Astrocyte of the cerebellum (primary cell): ENCODE measurements at regions not wholly inside any gene's neighbourhood (a gene's known extent, or its start where the extent isn't known, plus 50 kb on each side); places are given as distances from the start of the nearest gene placed in this dataset.

Source experiments
- DNase-seq: peaks from one replicate; pipeline ENCODE4 v3.0.0-alpha.2; 2011; ENCODE audit warnings: low read depth
- H3K4me3 ChIP-seq: 2 replicates; pipeline ENCODE4 v1.5.1; 2011; ENCODE audit warnings: mild to moderate bottlenecking, low read depth, low read length, moderate library complexity
- in situ Hi-C: cut with HindIII; loops from 2 replicates; pipeline ENCODE4 v1.10.0; 2017; ENCODE audit warnings: low sequenced_read_pairs
- TF ChIP-seq, protein P1 (sequence below): IDR thresholded peaks from 2 replicates; pipeline ENCODE4 v1.5.1; 2012; ENCODE audit warnings: low read length, low read depth, moderate library complexity, mild to moderate bottlenecking; ENCODE audit errors: missing control alignments

DNA sequence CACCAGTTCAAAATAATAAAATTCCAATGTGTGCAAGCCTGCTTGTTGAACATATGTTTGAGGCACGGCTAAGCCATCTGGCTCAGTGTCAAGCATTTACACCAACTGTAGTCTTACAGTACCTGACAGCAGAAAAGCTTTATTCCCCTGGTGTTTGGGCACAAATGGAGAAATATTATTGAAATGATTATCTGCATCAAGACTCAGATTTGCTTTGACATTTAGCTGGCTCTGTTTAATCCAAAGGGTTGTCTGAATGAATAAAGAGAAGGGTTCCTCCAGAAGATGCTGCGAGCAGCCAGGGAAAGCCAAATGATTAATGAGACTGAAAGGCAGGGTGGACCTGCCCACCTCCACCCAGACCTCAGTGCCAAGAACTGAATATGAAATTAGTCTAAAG, 393.2 kb upstream of the GALNT5 start:
- DNase-seq, result peak; percentile 8
- TF ChIP-seq, protein P1, sequence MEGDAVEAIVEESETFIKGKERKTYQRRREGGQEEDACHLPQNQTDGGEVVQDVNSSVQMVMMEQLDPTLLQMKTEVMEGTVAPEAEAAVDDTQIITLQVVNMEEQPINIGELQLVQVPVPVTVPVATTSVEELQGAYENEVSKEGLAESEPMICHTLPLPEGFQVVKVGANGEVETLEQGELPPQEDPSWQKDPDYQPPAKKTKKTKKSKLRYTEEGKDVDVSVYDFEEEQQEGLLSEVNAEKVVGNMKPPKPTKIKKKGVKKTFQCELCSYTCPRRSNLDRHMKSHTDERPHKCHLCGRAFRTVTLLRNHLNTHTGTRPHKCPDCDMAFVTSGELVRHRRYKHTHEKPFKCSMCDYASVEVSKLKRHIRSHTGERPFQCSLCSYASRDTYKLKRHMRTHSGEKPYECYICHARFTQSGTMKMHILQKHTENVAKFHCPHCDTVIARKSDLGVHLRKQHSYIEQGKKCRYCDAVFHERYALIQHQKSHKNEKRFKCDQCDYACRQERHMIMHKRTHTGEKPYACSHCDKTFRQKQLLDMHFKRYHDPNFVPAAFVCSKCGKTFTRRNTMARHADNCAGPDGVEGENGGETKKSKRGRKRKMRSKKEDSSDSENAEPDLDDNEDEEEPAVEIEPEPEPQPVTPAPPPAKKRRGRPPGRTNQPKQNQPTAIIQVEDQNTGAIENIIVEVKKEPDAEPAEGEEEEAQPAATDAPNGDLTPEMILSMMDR, result no peak
- in situ Hi-C loops, result no loop called here
- no peak overlapping the region for H3K4me3 ChIP-seq

DNA sequence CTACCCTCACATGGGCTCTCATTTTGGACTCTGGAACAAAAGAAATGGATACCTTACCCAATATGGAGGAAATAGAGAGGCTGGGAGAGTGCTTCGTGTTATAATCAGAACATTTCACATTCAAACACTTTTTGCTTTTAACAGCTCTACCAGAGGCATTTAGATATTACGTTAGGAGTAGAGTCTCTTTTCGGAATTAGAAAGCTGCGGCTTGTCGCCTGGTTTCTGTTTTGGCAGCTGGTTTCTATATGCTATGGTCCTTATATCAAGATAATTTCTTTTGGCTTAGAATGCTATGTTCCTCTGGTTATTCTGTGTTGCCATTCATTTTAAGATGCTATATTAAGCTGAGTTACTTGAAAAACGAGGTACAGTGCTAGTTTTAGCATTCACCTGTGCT, 392.8 kb upstream of the GALNT5 start:
- no peak for DNase-seq
- H3K4me3 ChIP-seq, result no peak overlapping the region
- in situ Hi-C loops, result no loop called here
- TF ChIP-seq, protein P1, result no peak

DNA sequence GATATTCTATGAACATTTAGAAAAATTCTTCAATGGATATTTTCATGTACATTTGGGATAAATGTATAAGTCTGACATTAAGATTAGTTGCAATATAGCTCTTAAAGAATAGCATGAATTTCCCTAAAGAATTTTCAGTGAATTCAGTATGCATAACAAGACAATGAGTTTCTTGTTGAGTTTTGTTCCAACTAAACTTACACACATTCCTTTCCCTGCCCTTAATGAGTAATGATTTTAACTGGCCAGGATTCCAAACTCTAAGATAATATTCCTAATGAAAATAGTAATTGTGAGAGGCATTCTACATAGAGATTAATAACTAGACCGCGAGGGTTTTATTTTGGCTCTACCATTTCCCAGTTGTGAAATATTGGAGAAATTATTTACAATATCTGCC, 390.3 kb upstream of the GALNT5 start:
- DNase-seq, result no peak
- no peak overlapping the region for H3K4me3 ChIP-seq
- in situ Hi-C loops, result no loop called here
- TF ChIP-seq, protein P1, result no peak

DNA sequence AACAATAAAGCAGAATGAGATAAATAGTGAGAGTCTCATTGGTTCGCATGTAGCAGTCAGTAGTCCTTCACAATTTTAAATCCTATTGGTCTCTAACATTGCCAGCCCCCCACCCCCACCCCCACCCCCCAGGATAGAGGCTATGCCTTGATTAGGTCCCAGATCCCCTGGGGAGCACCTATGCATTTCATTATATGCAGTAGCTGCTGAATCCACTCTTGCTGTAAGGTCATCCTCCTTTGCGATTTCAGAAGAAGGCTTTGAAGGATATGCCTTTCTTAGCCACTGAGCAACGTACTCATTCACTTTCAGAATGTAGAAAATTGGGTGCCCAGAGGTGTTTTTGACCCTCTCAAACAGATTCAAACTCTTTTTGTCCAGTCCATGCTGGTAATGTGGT, 382.8 kb upstream of the GALNT5 start:
- DNase-seq, result no peak
- in situ Hi-C loops, result no loop called here
- TF ChIP-seq, protein P1, result no peak
- H3K4me3 ChIP-seq, result no peak overlapping the region

DNA sequence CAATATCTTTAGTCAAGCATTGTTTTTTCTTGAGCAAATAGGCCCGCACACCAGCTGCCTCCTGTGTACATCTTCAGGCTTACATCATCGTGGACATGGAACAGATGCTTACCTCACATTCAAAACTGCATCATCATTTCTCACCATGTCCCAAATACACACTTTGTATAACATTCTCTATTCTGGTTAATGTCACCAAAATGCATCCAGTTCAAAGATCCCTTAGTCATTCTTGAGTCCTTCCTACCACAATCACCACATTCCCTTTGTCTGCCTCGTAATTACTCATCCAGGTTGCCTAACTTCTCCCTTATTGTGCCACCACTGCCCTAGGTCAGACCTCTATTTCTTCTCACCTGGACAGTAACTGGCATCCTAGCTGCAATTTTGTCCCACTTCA, 373.7 kb upstream of the GALNT5 start:
- in situ Hi-C loops, result no loop called here
- no peak overlapping the region for H3K4me3 ChIP-seq
- TF ChIP-seq, protein P1, result no peak
- no peak for DNase-seq

DNA sequence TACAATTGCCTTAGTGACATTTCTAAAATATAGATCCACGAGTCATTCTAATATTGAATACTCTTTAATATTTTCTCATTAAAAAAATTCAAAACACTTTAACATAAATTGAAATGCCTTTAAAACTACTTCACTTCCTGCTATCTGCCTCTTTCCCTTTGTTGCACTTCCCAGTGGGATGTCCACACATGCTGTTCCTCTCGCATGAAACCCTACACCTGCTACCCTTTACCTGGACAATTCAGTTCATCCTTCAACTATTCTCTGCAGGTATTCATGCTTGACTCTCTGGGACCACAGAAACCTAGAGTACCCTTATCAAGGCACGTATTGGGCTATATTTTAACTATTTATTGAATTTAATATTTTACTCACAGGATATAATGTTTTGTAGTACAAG, 373.3 kb upstream of the GALNT5 start:
- no peak overlapping the region for H3K4me3 ChIP-seq
- TF ChIP-seq, protein P1, result no peak
- in situ Hi-C loops, result no loop called here
- DNase-seq, result no peak
